ENCODE measurements at regions not wholly inside any gene's neighbourhood (a gene's known extent, or its start where the extent isn't known, plus 50 kb on each side); places are given as distances from the start of the nearest gene placed in this dataset.

DNA sequence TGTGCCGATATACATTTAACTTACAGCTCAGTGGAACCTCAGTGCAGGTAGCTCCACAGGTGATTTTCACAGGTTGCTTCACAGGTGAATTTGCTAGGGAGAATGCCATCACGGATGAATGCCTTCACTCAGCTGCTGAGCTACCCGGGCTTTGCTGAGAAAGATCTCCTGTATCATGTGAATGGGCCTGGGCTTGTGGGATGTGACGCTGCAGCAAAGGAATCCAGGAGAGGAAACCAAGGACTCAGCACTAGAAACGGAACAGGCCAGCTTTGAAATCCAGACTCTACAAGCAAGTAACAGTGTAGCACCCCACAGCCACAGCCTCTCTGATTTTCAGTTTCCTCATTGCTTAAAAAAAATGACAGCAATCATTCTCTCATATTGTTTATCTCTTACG, 271.4 kb upstream of the MAF start:
- TF ChIP-seq POLR2A (IDR thresholded peaks at IDR 0.05) = no peak
- TF ChIP-seq, protein P1, sequence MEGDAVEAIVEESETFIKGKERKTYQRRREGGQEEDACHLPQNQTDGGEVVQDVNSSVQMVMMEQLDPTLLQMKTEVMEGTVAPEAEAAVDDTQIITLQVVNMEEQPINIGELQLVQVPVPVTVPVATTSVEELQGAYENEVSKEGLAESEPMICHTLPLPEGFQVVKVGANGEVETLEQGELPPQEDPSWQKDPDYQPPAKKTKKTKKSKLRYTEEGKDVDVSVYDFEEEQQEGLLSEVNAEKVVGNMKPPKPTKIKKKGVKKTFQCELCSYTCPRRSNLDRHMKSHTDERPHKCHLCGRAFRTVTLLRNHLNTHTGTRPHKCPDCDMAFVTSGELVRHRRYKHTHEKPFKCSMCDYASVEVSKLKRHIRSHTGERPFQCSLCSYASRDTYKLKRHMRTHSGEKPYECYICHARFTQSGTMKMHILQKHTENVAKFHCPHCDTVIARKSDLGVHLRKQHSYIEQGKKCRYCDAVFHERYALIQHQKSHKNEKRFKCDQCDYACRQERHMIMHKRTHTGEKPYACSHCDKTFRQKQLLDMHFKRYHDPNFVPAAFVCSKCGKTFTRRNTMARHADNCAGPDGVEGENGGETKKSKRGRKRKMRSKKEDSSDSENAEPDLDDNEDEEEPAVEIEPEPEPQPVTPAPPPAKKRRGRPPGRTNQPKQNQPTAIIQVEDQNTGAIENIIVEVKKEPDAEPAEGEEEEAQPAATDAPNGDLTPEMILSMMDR (IDR thresholded peaks at IDR 0.05) = no peak
- DNase-seq (ENCODE audit: low spot score in 2 of 2) = no peak
- H3K4me3 ChIP-seq (ENCODE audit: low read depth, poor library complexity, severe bottlenecking) = no peak overlapping the region
- 76 to 80% methylated on average over 6 of the region's 6 CpGs for WGBS, 2 donors
- intact Hi-C loops (cut with DNase I; ENCODE audit: low total_unique reads) = no loop called here

DNA sequence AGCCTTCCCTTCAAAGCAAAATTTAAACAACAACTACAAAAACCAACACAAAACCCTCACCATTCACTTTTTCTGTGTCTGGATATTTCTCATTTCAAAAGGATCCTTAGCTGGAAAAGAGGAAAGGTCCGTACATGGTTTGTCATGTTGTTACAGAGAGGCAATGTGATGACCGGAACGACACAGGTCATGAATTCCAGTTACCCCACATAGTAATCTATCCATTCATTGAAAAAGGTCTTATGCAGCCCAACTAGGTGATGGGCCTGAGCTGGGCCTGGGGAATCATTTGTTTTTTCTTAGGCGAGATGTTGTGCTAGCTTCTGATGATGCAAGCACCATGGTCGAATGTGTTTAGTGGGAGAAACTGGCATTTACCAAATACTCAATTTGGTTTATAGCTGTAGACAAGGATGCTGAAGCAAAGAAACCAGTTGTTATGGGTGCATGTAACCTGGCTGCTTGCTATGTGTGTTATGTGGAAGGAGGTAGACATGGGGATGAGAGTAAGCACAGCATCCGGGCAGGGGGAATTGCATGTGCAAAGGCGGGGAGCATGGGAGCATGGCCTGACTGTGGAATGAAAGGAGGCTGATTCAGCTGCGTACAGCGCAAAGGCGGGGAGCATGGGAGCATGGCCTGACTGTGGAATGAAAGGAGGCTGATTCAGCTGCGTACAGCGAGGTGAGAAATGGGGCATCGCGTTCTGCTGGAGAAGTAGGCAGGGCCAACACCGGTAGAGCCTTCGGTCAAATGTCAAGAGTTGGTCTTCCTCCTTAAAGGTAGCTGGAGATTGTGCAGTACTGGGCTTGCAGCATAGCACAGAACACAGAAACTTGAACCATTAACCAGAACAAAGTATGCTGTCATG, 269.7 kb upstream of the MAF start:
- 96% methylated on average over 16 of the region's 16 CpGs for WGBS, 2 donors
- DNase-seq (ENCODE audit: low spot score in 2 of 2) = no peak
- no peak for TF ChIP-seq POLR2A (IDR thresholded peaks at IDR 0.05)
- TF ChIP-seq, protein P1 (IDR thresholded peaks at IDR 0.05) = no peak
- H3K4me3 ChIP-seq (ENCODE audit: low read depth, poor library complexity, severe bottlenecking) = no peak overlapping the region
- intact Hi-C loops (cut with DNase I; ENCODE audit: low total_unique reads) = no loop called here

DNA sequence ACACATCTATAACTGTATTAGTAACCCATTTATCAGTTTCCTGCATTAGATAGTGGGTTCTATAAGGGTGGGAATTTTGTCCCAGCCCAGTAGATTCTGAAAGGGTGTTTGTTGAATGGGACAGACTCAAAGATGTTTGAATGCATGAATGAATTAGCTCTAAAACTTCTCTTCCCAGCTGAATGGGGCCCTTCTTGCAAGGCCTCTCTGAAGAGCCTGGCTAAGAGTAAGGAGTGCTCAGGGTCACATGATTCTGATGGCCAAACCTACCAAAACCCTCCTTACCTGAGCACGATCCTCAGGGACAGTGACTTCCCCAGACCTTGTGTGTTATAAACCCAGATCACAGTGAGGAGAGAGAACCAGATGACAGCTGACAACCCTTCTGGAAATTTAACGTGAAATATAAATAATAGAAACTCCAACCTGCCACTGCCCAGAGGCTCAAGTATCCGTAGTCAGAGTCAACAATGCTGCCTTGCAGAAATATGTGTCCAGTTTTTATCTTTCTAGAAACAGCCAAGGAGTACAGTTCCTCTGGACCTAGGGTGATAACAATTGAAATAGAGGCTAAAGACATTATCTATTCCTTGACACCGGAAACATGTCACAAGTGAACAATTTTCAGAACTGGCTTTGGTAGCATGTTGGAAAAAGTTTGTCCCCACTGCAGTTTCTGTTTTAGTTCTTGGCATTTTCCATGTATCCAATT, 268.9 kb upstream of the MAF start:
- no peak for TF ChIP-seq POLR2A (IDR thresholded peaks at IDR 0.05)
- TF ChIP-seq, protein P1 (IDR thresholded peaks at IDR 0.05) = no peak
- WGBS, 2 donors = 87 to 96% methylated on average over 4 of the region's 4 CpGs
- H3K4me3 ChIP-seq (ENCODE audit: low read depth, poor library complexity, severe bottlenecking) = no peak overlapping the region
- no peak for DNase-seq (ENCODE audit: low spot score in 2 of 2)
- intact Hi-C loops (cut with DNase I; ENCODE audit: low total_unique reads) = no loop called here

DNA sequence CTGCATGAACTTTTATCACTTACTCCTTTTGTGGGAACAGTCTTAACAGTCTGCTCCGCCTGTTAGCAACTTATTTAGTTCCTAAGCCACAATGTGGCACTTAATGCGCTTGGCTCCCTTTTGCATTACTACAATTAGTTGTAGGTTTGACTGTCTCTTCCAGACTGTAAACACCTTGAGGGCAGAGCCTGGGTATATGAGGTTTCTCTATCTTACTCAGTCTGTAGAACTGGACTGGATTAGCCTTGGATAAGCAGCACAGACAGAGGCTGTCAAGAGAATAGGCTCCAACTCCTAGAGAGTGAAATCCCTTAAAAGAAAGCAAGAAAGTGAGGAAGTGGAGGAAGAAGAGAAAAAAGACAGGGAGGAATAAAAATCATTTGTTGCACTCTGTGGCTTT, 268.3 kb upstream of the MAF start:
- 94 to 98% methylated on average over 2 of the region's 2 CpGs for WGBS, 2 donors
- no peak for DNase-seq (ENCODE audit: low spot score in 2 of 2)
- intact Hi-C loops (cut with DNase I; ENCODE audit: low total_unique reads) = no loop called here
- no peak overlapping the region for H3K4me3 ChIP-seq (ENCODE audit: low read depth, poor library complexity, severe bottlenecking)
- TF ChIP-seq POLR2A (IDR thresholded peaks at IDR 0.05) = no peak
- TF ChIP-seq, protein P1 (IDR thresholded peaks at IDR 0.05) = no peak

DNA sequence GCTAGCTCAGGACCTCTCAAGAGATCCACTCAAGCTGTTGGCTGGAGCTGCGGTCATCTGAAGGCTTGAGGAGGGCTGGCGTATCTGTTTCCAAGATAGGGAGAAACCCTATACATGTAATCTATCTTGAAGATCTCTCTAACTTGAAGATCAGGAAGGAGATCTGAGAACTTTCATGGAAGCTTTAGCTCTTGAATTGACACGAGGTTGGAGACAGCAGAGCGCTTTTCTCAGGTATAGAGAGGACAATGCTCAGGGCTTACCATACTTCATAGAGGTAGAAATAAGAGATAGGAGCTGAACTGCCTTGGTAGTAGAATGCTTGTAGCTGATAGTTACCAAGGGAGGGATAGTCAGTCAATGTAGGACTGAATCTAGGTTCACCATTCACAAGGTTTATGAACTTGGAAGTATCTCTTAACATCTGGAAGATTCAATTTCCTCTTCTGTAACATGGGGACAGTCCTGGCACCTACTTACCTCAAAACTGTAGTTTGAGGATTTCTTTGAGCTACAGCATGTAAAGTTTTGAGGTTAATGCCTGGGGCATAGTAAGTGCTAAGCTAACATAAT, 267.0 kb upstream of the MAF start:
- 86 to 92% methylated on average over 4 of the region's 4 CpGs for WGBS, 2 donors
- no peak for TF ChIP-seq POLR2A (IDR thresholded peaks at IDR 0.05)
- TF ChIP-seq, protein P1 (IDR thresholded peaks at IDR 0.05) = no peak
- H3K4me3 ChIP-seq (ENCODE audit: low read depth, poor library complexity, severe bottlenecking) = no peak overlapping the region
- intact Hi-C loops (cut with DNase I; ENCODE audit: low total_unique reads) = no loop called here
- DNase-seq (ENCODE audit: low spot score in 2 of 2) = no peak

Measured in lower leg skin (tissue), 4 donors.